OCI-LY3 (cell line): ENCODE measurements at regions not wholly inside any gene's neighbourhood (a gene's known extent, or its start where the extent isn't known, plus 50 kb on each side); places are given as distances from the start of the nearest gene placed in this dataset.

Experiments used
- H2AFZ ChIP-seq: fragments of 200-600, 300-600 bp; shearing (Covaris generic); 2 replicates; pipeline ENCODE4 v1.6.0; 2014; ENCODE audit warnings: antibody characterized with exemption, low read depth, low read length
- H3K27ac ChIP-seq: fragments of 200-600, 300-600 bp; sonication (generic); 2 replicates; pipeline ENCODE4 v1.5.1; 2014; ENCODE audit warnings: mild to moderate bottlenecking, low read length, moderate library complexity, mixed read lengths
- H3K27me3 ChIP-seq: fragments of 200-600, 300-600 bp; sonication (generic); 2 replicates; pipeline ENCODE4 v1.6.1; 2014; ENCODE audit warnings: low read depth, low read length, mixed read lengths
- H3K36me3 ChIP-seq: fragments of 200-600, 300-600 bp; sonication (generic); replicated peaks from 2 replicates; pipeline ENCODE3; 2014; ENCODE audit warnings: low read depth, low read length, mixed read lengths
- H3K4me1 ChIP-seq: fragments of 300-600, 200-600 bp; sonication (generic); 2 replicates; pipeline ENCODE4 v1.6.1; 2014; ENCODE audit warnings: low read length, mixed read lengths
- H3K4me2 ChIP-seq: fragments of 200-600, 300-600 bp; sonication (generic); 2 replicates; pipeline ENCODE4 v1.6.1; 2014; ENCODE audit warnings: low read length, mixed read lengths
- H3K4me3 ChIP-seq: fragments of 300-600, 200-600 bp; sonication (generic); 2 replicates; pipeline ENCODE4 v1.5.1; 2014; ENCODE audit warnings: antibody characterized with exemption, mild to moderate bottlenecking, low read length, moderate library complexity
- H3K79me2 ChIP-seq: fragments of 300-600, 200-600 bp; shearing (Covaris generic); 2 replicates; pipeline ENCODE4 v1.6.1; 2014; ENCODE audit warnings: mild to moderate bottlenecking, low read length, mixed read lengths
- H3K9ac ChIP-seq: fragments of 300-600, 200-600 bp; shearing (Covaris generic); 2 replicates; pipeline ENCODE4 v1.6.0; 2014; ENCODE audit warnings: mild to moderate bottlenecking, low read length, moderate library complexity
- H3K9me3 ChIP-seq: fragments of 200-600, 300-600 bp; shearing (Covaris generic); 2 replicates; pipeline ENCODE4 v1.6.1; 2014; ENCODE audit warnings: low read length, mixed read lengths; ENCODE audit not compliant: insufficient read depth
- H4K20me1 ChIP-seq: fragments of 200-600, 300-600 bp; sonication (generic); 2 replicates; pipeline ENCODE4 v1.6.1; 2016; ENCODE audit warnings: low read length, mixed read lengths; ENCODE audit not compliant: insufficient read depth
- EZH2phosphoT487 ChIP-seq: fragments of 200-600 bp; shearing (Covaris generic); IDR thresholded peaks from 2 replicates; pipeline ENCODE4 v1.6.1; 2018; ENCODE audit warnings: antibody characterized with exemption, mixed run types, low read depth
- TF ChIP-seq, protein P1 (sequence below): fragments of 200-600, 300-600 bp; sonication (generic); IDR thresholded peaks from 2 replicates; pipeline ENCODE4 v1.5.1; 2014; ENCODE audit warnings: antibody characterized with exemption, low read length, low read depth

DNA sequence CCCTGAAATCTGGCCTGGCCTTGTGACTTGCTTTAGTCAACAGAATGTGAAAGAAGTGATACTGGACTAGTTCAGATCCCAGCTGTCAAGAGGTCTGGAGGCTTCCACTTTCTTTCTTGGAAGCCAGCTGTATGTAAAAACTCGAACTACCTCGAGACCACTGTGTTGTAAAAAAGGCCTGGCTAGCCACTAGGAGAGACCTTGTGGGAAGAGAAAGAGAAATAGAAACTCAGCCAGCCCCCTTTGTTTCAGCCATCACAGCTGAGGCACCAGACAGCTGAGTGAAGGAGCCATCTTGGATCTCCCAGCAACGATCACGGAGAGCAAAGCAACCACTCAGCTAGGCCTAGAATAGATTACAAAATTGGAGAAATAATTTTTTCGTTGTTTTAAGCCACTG, 324.9 kb upstream of the TCF4 start:
- H3K4me2 ChIP-seq: no peak overlapping the region
- H3K36me3 ChIP-seq: no peaks in the 10 kb centered on the region
- H3K9ac ChIP-seq: no peak overlapping the region
- H3K27me3 ChIP-seq: no peaks in the 10 kb centered on the region
- H3K4me3 ChIP-seq: no peak overlapping the region
- no peaks in the 10 kb centered on the region for H3K79me2 ChIP-seq
- H4K20me1 ChIP-seq: no peaks in the 10 kb centered on the region
- no peak overlapping the region; the same call in 1 of the 2 replicates for H3K27ac ChIP-seq
- H3K9me3 ChIP-seq: peaks cover 6% of the 10 kb centered on the region; the same call in 1 of the 2 replicates
- H2AFZ ChIP-seq: peak overlapping the region; percentile 33
- TF ChIP-seq, protein P1, sequence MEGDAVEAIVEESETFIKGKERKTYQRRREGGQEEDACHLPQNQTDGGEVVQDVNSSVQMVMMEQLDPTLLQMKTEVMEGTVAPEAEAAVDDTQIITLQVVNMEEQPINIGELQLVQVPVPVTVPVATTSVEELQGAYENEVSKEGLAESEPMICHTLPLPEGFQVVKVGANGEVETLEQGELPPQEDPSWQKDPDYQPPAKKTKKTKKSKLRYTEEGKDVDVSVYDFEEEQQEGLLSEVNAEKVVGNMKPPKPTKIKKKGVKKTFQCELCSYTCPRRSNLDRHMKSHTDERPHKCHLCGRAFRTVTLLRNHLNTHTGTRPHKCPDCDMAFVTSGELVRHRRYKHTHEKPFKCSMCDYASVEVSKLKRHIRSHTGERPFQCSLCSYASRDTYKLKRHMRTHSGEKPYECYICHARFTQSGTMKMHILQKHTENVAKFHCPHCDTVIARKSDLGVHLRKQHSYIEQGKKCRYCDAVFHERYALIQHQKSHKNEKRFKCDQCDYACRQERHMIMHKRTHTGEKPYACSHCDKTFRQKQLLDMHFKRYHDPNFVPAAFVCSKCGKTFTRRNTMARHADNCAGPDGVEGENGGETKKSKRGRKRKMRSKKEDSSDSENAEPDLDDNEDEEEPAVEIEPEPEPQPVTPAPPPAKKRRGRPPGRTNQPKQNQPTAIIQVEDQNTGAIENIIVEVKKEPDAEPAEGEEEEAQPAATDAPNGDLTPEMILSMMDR: no peak
- no peak for TF ChIP-seq EZH2phosphoT487
- peaks cover 52% of the 10 kb centered on the region for H3K4me1 ChIP-seq

- Histone ChIP-seq H3K36me3 (no peaks in the 10 kb centered on the region), H3K27ac (peak overlapping the region; percentile 85; the same call in 1 of the 2 replicates), H2AFZ (peak overlapping the region; percentile 33; the same call in 1 of the 2 replicates), H3K4me3 (no peak overlapping the region), H3K9me3 (peaks cover 6% of the 10 kb centered on the region; the same call in 1 of the 2 replicates), H3K4me1 (peaks cover 60% of the 10 kb centered on the region), H3K27me3 (no peaks in the 10 kb centered on the region), H3K9ac (no peak overlapping the region), H3K79me2 (no peaks in the 10 kb centered on the region), H4K20me1 (no peaks in the 10 kb centered on the region), H3K4me2 (peak overlapping the region; percentile 78)
- TF ChIP-seq, protein P1: no peak; the same call in 1 of the 2 replicates
- no peak for TF ChIP-seq EZH2phosphoT487
These were observed 324.1 kb upstream of the TCF4 start for GRCh38 chr18:55912071-55912470.

DNA sequence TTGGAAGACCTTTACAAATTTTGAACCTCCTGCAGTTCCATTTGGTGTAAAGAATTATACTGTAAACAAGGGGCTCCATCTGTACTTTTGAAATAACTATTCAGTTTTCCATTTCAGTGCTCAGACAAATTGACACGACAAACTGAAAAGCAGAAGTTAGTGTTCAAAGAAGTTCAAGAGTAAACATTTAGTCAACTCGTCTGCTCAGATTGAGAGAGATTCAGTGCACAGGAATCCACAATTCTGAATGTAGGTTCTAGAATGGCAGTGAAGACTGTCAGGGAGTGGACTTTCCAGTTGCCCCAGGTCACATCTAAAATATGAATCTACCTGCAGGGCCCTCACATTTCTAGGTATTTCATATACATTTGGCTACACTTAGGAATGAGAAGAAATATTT, 322.3 kb upstream of the TCF4 start:
- peak overlapping the region; percentile 85 for H3K27ac ChIP-seq
- no peaks in the 10 kb centered on the region for H3K36me3 ChIP-seq
- peaks cover 68% of the 10 kb centered on the region for H3K4me1 ChIP-seq
- peak overlapping the region; percentile 22; the same call in 1 of the 2 replicates for H3K4me3 ChIP-seq
- no peaks in the 10 kb centered on the region for H4K20me1 ChIP-seq
- no peaks in the 10 kb centered on the region for H3K27me3 ChIP-seq
- no peak overlapping the region for H2AFZ ChIP-seq
- peak overlapping the region; percentile 78 for H3K4me2 ChIP-seq
- H3K9ac ChIP-seq: peak overlapping the region; percentile 31
- H3K79me2 ChIP-seq: no peaks in the 10 kb centered on the region
- H3K9me3 ChIP-seq: peaks cover 6% of the 10 kb centered on the region; the same call in 1 of the 2 replicates
- TF ChIP-seq, protein P1: no peak
- no peak for TF ChIP-seq EZH2phosphoT487

DNA sequence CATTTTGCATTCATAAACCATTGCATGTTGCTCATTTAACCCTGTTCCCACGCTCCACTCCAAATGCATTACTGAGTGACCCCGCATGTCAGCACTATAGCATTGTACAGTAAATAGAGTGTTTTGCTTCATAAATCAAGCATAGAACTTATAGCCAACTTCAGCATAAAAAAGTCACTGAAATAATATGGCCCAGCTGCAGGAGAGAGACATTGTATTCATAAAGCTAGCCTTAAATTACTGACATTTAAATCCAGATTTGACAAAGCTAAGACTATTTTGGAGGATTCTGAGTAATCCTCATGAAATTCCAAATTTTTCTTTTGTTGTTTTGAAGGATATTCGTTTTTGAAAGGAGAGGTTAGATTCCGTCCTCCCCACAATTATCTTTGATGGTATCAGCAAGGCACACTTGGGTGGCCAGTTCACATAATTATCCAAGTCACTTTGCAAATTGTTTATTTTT, 320.9 kb upstream of the TCF4 start:
- peak overlapping the region; percentile 66 for H2AFZ ChIP-seq
- H3K4me2 ChIP-seq: peak overlapping the region; percentile 78
- peak overlapping the region; percentile 30 for H3K9ac ChIP-seq

More for the DNA sequence above, 320.9 kb upstream of the TCF4 start:
- Histone ChIP-seq H3K79me2 (no peaks in the 10 kb centered on the region), H3K4me1 (peaks cover 68% of the 10 kb centered on the region), H3K9me3 (peaks cover 6% of the 10 kb centered on the region; the same call in 1 of the 2 replicates), H4K20me1 (no peaks in the 10 kb centered on the region), H3K36me3 (no peaks in the 10 kb centered on the region), H3K27ac (peak overlapping the region; percentile 85), H3K4me3 (peak overlapping the region; percentile 59), H3K27me3 (no peaks in the 10 kb centered on the region)
- no peak for TF ChIP-seq EZH2phosphoT487
- TF ChIP-seq, protein P1: peak; percentile 33
